ENCODE measurements at regions not wholly inside any gene's neighbourhood (a gene's known extent, or its start where the extent isn't known, plus 50 kb on each side); places are given as distances from the start of the nearest gene placed in this dataset.

DNA sequence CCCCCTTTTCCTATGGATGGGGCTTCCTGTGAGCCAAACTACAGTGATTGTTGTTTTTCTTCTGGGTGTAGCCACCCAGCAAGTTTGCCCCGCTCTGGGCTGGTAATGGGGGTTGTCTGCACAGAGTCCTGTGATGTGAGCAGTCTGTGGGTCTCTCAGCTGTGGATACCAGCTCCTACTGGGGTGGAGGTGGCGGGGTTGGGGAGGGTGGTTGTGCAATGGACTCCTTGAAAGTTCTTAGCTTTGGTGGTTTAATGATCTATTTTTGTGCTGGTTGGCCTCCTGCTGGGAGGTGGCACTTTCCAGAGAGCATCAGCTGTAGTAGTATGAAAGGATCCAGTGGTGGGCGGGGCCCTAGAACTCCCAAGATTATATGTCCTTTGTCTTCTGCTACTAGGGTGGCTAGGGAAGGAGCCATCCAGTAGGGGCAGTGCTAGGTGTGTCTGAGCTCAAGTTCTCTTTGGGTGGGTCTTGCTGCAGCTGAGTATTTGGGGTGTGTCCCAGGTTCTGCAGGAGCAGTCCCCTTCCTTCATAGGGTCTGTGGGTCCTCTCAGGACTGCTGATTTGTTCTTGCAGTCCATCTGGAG, 275.6 kb upstream of the PAPPA start:
- H3K4me1 Mint-ChIP-seq, result peaks cover 7% of the 10 kb centered on the region
- Histone ChIP-seq H3K4me1 (ENCODE audit: control insufficient read depth, insufficient read depth, low read length) (no peaks in the 10 kb centered on the region), H3K27ac (ENCODE audit: low read depth, low read length) (no peak overlapping the region), H3K9ac (ENCODE audit: extremely low read depth, low read length, poor library complexity, severe bottlenecking) (no peak overlapping the region), H3K4me3 (ENCODE audit: low read length) (no peak overlapping the region), H3K36me3 (ENCODE audit: control insufficient read depth, insufficient read depth, low read length) (no peaks in the 10 kb centered on the region), H3K27me3 (ENCODE audit: control insufficient read depth, insufficient read depth, low read length, poor library complexity, severe bottlenecking) (no peaks in the 10 kb centered on the region), H3K9me3 (ENCODE audit: control insufficient read depth, low read length) (no peaks in the 10 kb centered on the region)
- H3K27ac Mint-ChIP-seq, result no peak overlapping the region
- no peaks in the 10 kb centered on the region for H3K36me3 Mint-ChIP-seq (ENCODE audit: low read depth)
- DNase-seq, result no peak
- H3K27me3 Mint-ChIP-seq (ENCODE audit: insufficient read depth), result no peaks in the 10 kb centered on the region
- TF ChIP-seq, protein P1, sequence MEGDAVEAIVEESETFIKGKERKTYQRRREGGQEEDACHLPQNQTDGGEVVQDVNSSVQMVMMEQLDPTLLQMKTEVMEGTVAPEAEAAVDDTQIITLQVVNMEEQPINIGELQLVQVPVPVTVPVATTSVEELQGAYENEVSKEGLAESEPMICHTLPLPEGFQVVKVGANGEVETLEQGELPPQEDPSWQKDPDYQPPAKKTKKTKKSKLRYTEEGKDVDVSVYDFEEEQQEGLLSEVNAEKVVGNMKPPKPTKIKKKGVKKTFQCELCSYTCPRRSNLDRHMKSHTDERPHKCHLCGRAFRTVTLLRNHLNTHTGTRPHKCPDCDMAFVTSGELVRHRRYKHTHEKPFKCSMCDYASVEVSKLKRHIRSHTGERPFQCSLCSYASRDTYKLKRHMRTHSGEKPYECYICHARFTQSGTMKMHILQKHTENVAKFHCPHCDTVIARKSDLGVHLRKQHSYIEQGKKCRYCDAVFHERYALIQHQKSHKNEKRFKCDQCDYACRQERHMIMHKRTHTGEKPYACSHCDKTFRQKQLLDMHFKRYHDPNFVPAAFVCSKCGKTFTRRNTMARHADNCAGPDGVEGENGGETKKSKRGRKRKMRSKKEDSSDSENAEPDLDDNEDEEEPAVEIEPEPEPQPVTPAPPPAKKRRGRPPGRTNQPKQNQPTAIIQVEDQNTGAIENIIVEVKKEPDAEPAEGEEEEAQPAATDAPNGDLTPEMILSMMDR (conservative IDR thresholded peaks at IDR 0.05), result peak; percentile 18
- peaks cover 14% of the 10 kb centered on the region for H3K9me3 Mint-ChIP-seq
- WGBS, 2 experiments (ENCODE audit: insufficient coverage in 1 of 2, insufficient read length in 1 of 2), result 89 to 100% methylated on average over 1 to 3 of the region's 3 CpGs
- no peak overlapping the region for H3K4me3 Mint-ChIP-seq

DNA sequence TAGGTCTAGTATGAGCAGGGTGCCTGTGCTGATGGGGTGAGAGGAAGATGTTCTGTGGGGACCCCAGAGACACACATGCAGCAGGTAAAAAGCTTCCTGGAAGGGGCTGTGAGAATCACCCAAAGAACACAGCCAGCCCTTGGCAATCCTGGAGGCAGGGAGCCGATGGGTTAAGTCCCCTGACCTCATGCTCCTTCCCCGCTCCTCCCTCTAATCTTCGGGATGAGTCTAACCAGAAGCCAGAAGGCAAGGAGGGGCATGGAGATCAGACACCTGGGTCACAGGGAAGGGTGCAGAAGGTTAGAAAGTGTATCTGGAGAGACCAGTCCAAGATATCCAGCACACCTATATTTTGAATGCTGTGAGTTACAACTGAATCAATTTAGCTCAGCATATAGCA, 274.1 kb upstream of the PAPPA start:
- H3K4me3 ChIP-seq (ENCODE audit: low read length), result no peak overlapping the region
- TF ChIP-seq, protein P1 (conservative IDR thresholded peaks at IDR 0.05), result no peak
- H3K27me3 ChIP-seq (ENCODE audit: control insufficient read depth, insufficient read depth, low read length, poor library complexity, severe bottlenecking), result no peaks in the 10 kb centered on the region
- DNase-seq, result no peak
- WGBS, 2 experiments (ENCODE audit: insufficient coverage in 1 of 2, insufficient read length in 1 of 2), result 83% methylated on average over 3 of the region's 3 CpGs; no CpG with 5 or more reads in 1 of the 2 experiments
- no peaks in the 10 kb centered on the region for H3K36me3 Mint-ChIP-seq (ENCODE audit: low read depth)
- H3K36me3 ChIP-seq (ENCODE audit: control insufficient read depth, insufficient read depth, low read length), result no peaks in the 10 kb centered on the region
- H3K27ac Mint-ChIP-seq, result no peak overlapping the region
- H3K9ac ChIP-seq (ENCODE audit: extremely low read depth, low read length, poor library complexity, severe bottlenecking), result no peak overlapping the region
- H3K9me3 ChIP-seq (ENCODE audit: control insufficient read depth, low read length), result no peaks in the 10 kb centered on the region
- no peak overlapping the region for H3K27ac ChIP-seq (ENCODE audit: low read depth, low read length)
- H3K4me1 Mint-ChIP-seq, result no peaks in the 10 kb centered on the region
- H3K4me3 Mint-ChIP-seq, result no peak overlapping the region
- H3K9me3 Mint-ChIP-seq, result peaks cover 10% of the 10 kb centered on the region
- no peaks in the 10 kb centered on the region for H3K4me1 ChIP-seq (ENCODE audit: control insufficient read depth, insufficient read depth, low read length)
- H3K27me3 Mint-ChIP-seq (ENCODE audit: insufficient read depth), result no peaks in the 10 kb centered on the region

DNA sequence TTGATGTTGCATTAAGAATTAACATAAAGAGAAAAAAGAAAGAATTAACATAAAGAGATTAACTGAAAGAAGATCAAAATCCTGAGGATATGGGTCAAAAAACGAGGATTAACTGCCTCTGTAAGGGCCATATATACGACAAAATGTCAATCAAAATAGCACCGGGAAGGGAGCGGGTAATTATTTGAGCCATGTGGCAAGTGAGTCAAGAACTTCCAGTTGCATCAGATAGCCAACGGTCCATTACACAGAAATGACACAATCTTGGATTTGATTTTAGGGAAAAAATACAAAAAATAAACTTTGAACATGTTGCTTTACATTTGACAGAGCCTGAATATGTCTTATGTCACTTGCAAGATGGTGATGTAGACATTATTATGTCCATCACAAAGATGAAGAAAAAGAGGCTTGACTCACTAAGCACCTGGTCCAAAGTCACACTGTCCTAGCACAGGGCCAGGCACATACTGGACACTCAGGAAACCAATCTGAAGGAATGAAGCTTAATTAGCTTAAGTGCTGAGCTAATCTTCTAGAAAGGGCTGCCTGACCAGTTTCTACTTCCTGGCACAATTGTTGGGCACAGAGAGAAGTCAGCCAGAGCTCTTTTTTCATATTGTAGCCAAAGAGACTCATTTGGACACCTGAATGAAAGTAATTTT, 273.2 kb upstream of the PAPPA start:
- TF ChIP-seq, protein P1 (conservative IDR thresholded peaks at IDR 0.05), result no peak
- Mint-ChIP-seq H3K27ac (no peak overlapping the region), H3K9me3 (peaks cover 2% of the 10 kb centered on the region), H3K4me1 (no peaks in the 10 kb centered on the region), H3K4me3 (no peak overlapping the region), H3K27me3 (ENCODE audit: insufficient read depth) (no peaks in the 10 kb centered on the region), H3K36me3 (ENCODE audit: low read depth) (no peaks in the 10 kb centered on the region)
- H3K4me1 ChIP-seq (ENCODE audit: control insufficient read depth, insufficient read depth, low read length), result no peaks in the 10 kb centered on the region
- no peaks in the 10 kb centered on the region for H3K9me3 ChIP-seq (ENCODE audit: control insufficient read depth, low read length)
- no peak for DNase-seq
- no peak overlapping the region for H3K4me3 ChIP-seq (ENCODE audit: low read length)
- H3K27me3 ChIP-seq (ENCODE audit: control insufficient read depth, insufficient read depth, low read length, poor library complexity, severe bottlenecking), result no peaks in the 10 kb centered on the region
- 90 to 93% methylated on average over 5 of the region's 5 CpGs for WGBS, 2 experiments (ENCODE audit: insufficient coverage in 1 of 2, insufficient read length in 1 of 2)
- no peak overlapping the region for H3K27ac ChIP-seq (ENCODE audit: low read depth, low read length)
- H3K9ac ChIP-seq (ENCODE audit: extremely low read depth, low read length, poor library complexity, severe bottlenecking), result no peak overlapping the region
- H3K36me3 ChIP-seq (ENCODE audit: control insufficient read depth, insufficient read depth, low read length), result no peaks in the 10 kb centered on the region

All from endodermal cell (in vitro differentiated cells).